ENCODE measurements at regions not wholly inside any gene's neighbourhood (a gene's known extent, or its start where the extent isn't known, plus 50 kb on each side); places are given as distances from the start of the nearest gene placed in this dataset.

GRCh38 chr5:85931220-85931619 is 686.5 kb upstream of the COX7C start:
- Mint-ChIP-seq H3K9me3 (peaks cover 11% of the 10 kb centered on the region), H3K36me3 (no peaks in the 10 kb centered on the region), H3K27ac (no peak overlapping the region), H3K4me1 (peaks cover 11% of the 10 kb centered on the region), H3K27me3 (ENCODE audit: low read depth) (peaks cover 2% of the 10 kb centered on the region), H3K4me3 (no peak overlapping the region)
- TF ChIP-seq, protein P1, sequence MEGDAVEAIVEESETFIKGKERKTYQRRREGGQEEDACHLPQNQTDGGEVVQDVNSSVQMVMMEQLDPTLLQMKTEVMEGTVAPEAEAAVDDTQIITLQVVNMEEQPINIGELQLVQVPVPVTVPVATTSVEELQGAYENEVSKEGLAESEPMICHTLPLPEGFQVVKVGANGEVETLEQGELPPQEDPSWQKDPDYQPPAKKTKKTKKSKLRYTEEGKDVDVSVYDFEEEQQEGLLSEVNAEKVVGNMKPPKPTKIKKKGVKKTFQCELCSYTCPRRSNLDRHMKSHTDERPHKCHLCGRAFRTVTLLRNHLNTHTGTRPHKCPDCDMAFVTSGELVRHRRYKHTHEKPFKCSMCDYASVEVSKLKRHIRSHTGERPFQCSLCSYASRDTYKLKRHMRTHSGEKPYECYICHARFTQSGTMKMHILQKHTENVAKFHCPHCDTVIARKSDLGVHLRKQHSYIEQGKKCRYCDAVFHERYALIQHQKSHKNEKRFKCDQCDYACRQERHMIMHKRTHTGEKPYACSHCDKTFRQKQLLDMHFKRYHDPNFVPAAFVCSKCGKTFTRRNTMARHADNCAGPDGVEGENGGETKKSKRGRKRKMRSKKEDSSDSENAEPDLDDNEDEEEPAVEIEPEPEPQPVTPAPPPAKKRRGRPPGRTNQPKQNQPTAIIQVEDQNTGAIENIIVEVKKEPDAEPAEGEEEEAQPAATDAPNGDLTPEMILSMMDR (IDR thresholded peaks at IDR 0.05; ENCODE audit: unreplicated experiment) = no peak
- no peak for DNase-seq (ENCODE audit: low spot score in 2 of 2, unreplicated experiment in 2 of 2)

GRCh38 chr5:85938201-85938600 is 679.5 kb upstream of the COX7C start:
- DNase-seq (ENCODE audit: low spot score in 2 of 2, unreplicated experiment in 2 of 2) = no peak
- peaks cover 2% of the 10 kb centered on the region for H3K4me1 Mint-ChIP-seq
- H3K9me3 Mint-ChIP-seq = peaks cover 14% of the 10 kb centered on the region
- H3K36me3 Mint-ChIP-seq = no peaks in the 10 kb centered on the region
- H3K4me3 Mint-ChIP-seq = no peak overlapping the region
- TF ChIP-seq, protein P1 (IDR thresholded peaks at IDR 0.05; ENCODE audit: unreplicated experiment) = no peak
- no peak overlapping the region for H3K27ac Mint-ChIP-seq
- H3K27me3 Mint-ChIP-seq (ENCODE audit: low read depth) = peaks cover 11% of the 10 kb centered on the region

DNA sequence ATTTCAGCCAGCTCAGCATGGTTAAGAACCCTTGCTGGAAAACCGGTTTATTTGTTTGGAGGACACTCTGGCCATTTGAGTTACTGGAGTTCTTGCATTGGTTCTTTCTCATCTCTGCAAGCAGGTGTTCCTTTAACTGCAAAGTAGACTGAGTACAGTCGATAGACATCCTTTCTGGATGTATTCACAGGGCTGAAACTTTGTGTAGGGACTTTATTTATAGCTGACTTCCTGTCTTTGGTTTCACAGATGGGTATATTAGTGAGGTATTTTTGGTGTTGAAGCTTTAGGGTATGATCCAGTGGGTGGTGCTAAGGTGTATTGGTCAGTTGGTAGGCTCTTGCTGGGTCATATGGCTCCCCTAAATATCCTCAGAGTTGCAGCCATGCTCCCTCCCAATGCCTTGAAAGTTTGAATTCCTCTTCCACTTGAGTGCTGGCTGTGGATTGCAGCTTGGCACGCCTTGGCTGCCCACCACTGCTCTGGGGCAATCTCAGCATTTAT is 666.0 kb upstream of the COX7C start:
- Mint-ChIP-seq H3K9me3 (peaks cover 26% of the 10 kb centered on the region), H3K36me3 (no peaks in the 10 kb centered on the region), H3K27me3 (ENCODE audit: low read depth) (no peaks in the 10 kb centered on the region), H3K27ac (no peak overlapping the region), H3K4me1 (no peaks in the 10 kb centered on the region), H3K4me3 (no peak overlapping the region)
- no peak for DNase-seq (ENCODE audit: low spot score in 2 of 2, unreplicated experiment in 2 of 2)
- TF ChIP-seq, protein P1 (IDR thresholded peaks at IDR 0.05; ENCODE audit: unreplicated experiment) = no peak

DNA sequence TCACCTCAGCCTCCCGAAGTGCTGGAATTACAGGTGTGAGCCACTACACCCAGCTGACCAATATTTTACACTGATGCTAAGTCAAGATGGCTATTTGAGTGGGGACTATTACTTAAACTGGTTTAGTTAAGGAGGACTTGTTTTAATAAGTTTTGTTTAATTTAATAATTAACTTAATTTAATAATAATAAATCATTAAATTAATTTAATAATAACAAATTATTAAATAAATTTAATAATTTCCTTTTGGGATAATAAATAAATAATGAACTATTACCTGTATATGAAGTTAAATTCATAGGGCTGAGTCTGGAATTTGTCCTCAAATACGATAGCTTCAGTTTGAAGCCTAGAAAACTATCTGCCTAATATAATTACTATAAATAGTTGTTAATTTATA is 665.1 kb upstream of the COX7C start:
- TF ChIP-seq, protein P1 (IDR thresholded peaks at IDR 0.05; ENCODE audit: unreplicated experiment) = no peak
- H3K4me1 Mint-ChIP-seq = no peaks in the 10 kb centered on the region
- no peak overlapping the region for H3K4me3 Mint-ChIP-seq
- no peaks in the 10 kb centered on the region for H3K27me3 Mint-ChIP-seq (ENCODE audit: low read depth)
- no peak for DNase-seq (ENCODE audit: low spot score in 2 of 2, unreplicated experiment in 2 of 2)
- no peak overlapping the region for H3K27ac Mint-ChIP-seq
- H3K9me3 Mint-ChIP-seq = peaks cover 26% of the 10 kb centered on the region
- H3K36me3 Mint-ChIP-seq = no peaks in the 10 kb centered on the region

- no peaks in the 10 kb centered on the region for H3K27me3 Mint-ChIP-seq (ENCODE audit: low read depth)
- no peak overlapping the region for H3K27ac Mint-ChIP-seq
- H3K4me3 Mint-ChIP-seq = no peak overlapping the region
- H3K36me3 Mint-ChIP-seq = no peaks in the 10 kb centered on the region
- no peak for DNase-seq (ENCODE audit: low spot score in 2 of 2, unreplicated experiment in 2 of 2)
- TF ChIP-seq, protein P1 (IDR thresholded peaks at IDR 0.05; ENCODE audit: unreplicated experiment) = no peak
- peaks cover 11% of the 10 kb centered on the region for H3K9me3 Mint-ChIP-seq
- no peaks in the 10 kb centered on the region for H3K4me1 Mint-ChIP-seq
Measured at GRCh38 chr5:85967681-85968080, 650.1 kb upstream of the COX7C start.

- no peak for DNase-seq (ENCODE audit: low spot score in 2 of 2, unreplicated experiment in 2 of 2)
- TF ChIP-seq, protein P1 (IDR thresholded peaks at IDR 0.05; ENCODE audit: unreplicated experiment) = no peak
- H3K9me3 Mint-ChIP-seq = peaks cover 16% of the 10 kb centered on the region
- H3K4me3 Mint-ChIP-seq = no peak overlapping the region
- H3K27me3 Mint-ChIP-seq (ENCODE audit: low read depth) = no peaks in the 10 kb centered on the region
- no peaks in the 10 kb centered on the region for H3K36me3 Mint-ChIP-seq
- no peaks in the 10 kb centered on the region for H3K4me1 Mint-ChIP-seq
- no peak overlapping the region for H3K27ac Mint-ChIP-seq
Measured at GRCh38 chr5:85972539-85972938, 645.2 kb upstream of the COX7C start.

Measured in mesothelial cell of epicardium (in vitro differentiated cells).